ENCODE measurements at regions not wholly inside any gene's neighbourhood (a gene's known extent, or its start where the extent isn't known, plus 50 kb on each side); places are given as distances from the start of the nearest gene placed in this dataset.

- no peak for DNase-seq
Observed at GRCh38 chr4:179927473-179927872, 2315.7 kb upstream of the TENM3 start.

- DNase-seq: no peak
Observed at GRCh38 chr4:179941911-179942310, 2301.3 kb upstream of the TENM3 start.

- no peak for DNase-seq
Observed at GRCh38 chr4:179976777-179977176, 2266.4 kb upstream of the TENM3 start.

GRCh38 chr4:179977378-179977777, 2265.8 kb upstream of the TENM3 start:
- no peak for DNase-seq

GRCh38 chr4:179981161-179981560, 2262.0 kb upstream of the TENM3 start:
- DNase-seq: no peak

- DNase-seq: no peak
Observed at GRCh38 chr4:179989975-179990374, 2253.2 kb upstream of the TENM3 start.

GRCh38 chr4:180009316-180009715, 2233.9 kb upstream of the TENM3 start:
- no peak for DNase-seq

- no peak for DNase-seq
Observed at GRCh38 chr4:180028682-180029081, 2214.5 kb upstream of the TENM3 start.

- DNase-seq: no peak
Observed at GRCh38 chr4:180031330-180031729, 2211.9 kb upstream of the TENM3 start.

- DNase-seq: no peak
Observed at GRCh38 chr4:180041576-180041975, 2201.6 kb upstream of the TENM3 start.

GRCh38 chr4:180052629-180053028, 2190.6 kb upstream of the TENM3 start:
- DNase-seq: no peak

- no peak for DNase-seq
Observed at GRCh38 chr4:180054291-180054690, 2188.9 kb upstream of the TENM3 start.

- no peak for DNase-seq
Observed at GRCh38 chr4:180057299-180057721, 2185.9 kb upstream of the TENM3 start.

GRCh38 chr4:180057891-180058671, 2185.1 kb upstream of the TENM3 start:
- DNase-seq: no peak

GRCh38 chr4:180058691-180059215, 2184.4 kb upstream of the TENM3 start:
- no peak for DNase-seq

- DNase-seq: no peak
Observed at GRCh38 chr4:180059216-180059881, 2183.9 kb upstream of the TENM3 start.

- no peak for DNase-seq
Observed at GRCh38 chr4:180060159-180060889, 2182.9 kb upstream of the TENM3 start.

GRCh38 chr4:180081072-180081471, 2162.1 kb upstream of the TENM3 start:
- no peak for DNase-seq

- no peak for DNase-seq
Observed at GRCh38 chr4:180084561-180084960, 2158.6 kb upstream of the TENM3 start.

- no peak for DNase-seq
Observed at GRCh38 chr4:180086480-180087190, 2156.6 kb upstream of the TENM3 start.

GRCh38 chr4:180098586-180098985, 2144.6 kb upstream of the TENM3 start:
- no peak for DNase-seq

GRCh38 chr4:180099957-180100356, 2143.2 kb upstream of the TENM3 start:
- DNase-seq: no peak
